Activated T-helper 1 cell treated with anti-CD3 and anti-CD28 coated beads, Interleukin-12 subunit alpha, Interleukin-12 subunit beta, Interleukin-2, Interleukin-4 antibody, amounts not matched to agents 30 ng/mL and 10 ng/mL and 1 ng/mL, durations not matched to agents 14 hours and 24 hours and 36 hours (primary cell): ENCODE measurements at regions not wholly inside any gene's neighbourhood (a gene's known extent, or its start where the extent isn't known, plus 50 kb on each side); places are given as distances from the start of the nearest gene placed in this dataset.

Experiments used
- DNase-seq: peaks from one replicate; pipeline ENCODE4 v3.0.0; 2021; ENCODE audit warnings: low spot score
- H3K27ac Mint-ChIP-seq: one replicate; pipeline ENCODE4 v1.8.0; 2021; ENCODE audit warnings: mild to moderate bottlenecking, mixed read lengths
- H3K27me3 Mint-ChIP-seq: one replicate; pipeline ENCODE4 v1.8.0; 2022; ENCODE audit warnings: mild to moderate bottlenecking, moderate library complexity, mixed read lengths; ENCODE audit not compliant: insufficient read depth
- H3K36me3 Mint-ChIP-seq: one replicate; pipeline ENCODE4 v1.8.0; 2021; ENCODE audit warnings: low read depth, mixed read lengths
- H3K4me1 Mint-ChIP-seq: one replicate; pipeline ENCODE4 v1.8.0; 2021; ENCODE audit warnings: low read depth, mixed read lengths
- H3K4me3 Mint-ChIP-seq: one replicate; pipeline ENCODE4 v1.8.0; 2021; ENCODE audit warnings: mild to moderate bottlenecking, moderate library complexity, mixed read lengths
- H3K9me3 Mint-ChIP-seq: one replicate; pipeline ENCODE4 v1.8.0; 2021; ENCODE audit warnings: mixed read lengths
- intact Hi-C: fragments of 100-400 bp; cut with micrococcal nuclease; formaldehyde crosslinking; loops from one replicate; pipeline ENCODE4 v1.15.1; 2024

- no peak overlapping the region for H3K27ac Mint-ChIP-seq
- H3K27me3 Mint-ChIP-seq, result peaks cover 3% of the 10 kb centered on the region
- H3K36me3 Mint-ChIP-seq, result no peaks in the 10 kb centered on the region
- H3K4me3 Mint-ChIP-seq, result no peak overlapping the region
- DNase-seq, result no peak
- peaks cover 40% of the 10 kb centered on the region for H3K4me1 Mint-ChIP-seq
- intact Hi-C loops, result no loop called here
- peaks cover 8% of the 10 kb centered on the region for H3K9me3 Mint-ChIP-seq
Observed at GRCh38 chr6:14783594-14783993, 462.3 kb upstream of the JARID2 start.

GRCh38 chr6:14784596-14785492 lies 461.0 kb upstream of the JARID2 start:
- H3K36me3 Mint-ChIP-seq, result peaks cover under 1% of the 10 kb centered on the region
- H3K27me3 Mint-ChIP-seq, result peaks cover 2% of the 10 kb centered on the region
- H3K4me1 Mint-ChIP-seq, result peaks cover 47% of the 10 kb centered on the region
- DNase-seq, result no peak
- peak overlapping the region; percentile 61 for H3K4me3 Mint-ChIP-seq
- H3K27ac Mint-ChIP-seq, result peak overlapping the region; percentile 81
- intact Hi-C loops, result loop anchor here (5.0 kb wide), 1 partner anchor 38 kb away; no protein-coding TSS in a partner anchor
- peaks cover 8% of the 10 kb centered on the region for H3K9me3 Mint-ChIP-seq

- H3K9me3 Mint-ChIP-seq, result peaks cover 8% of the 10 kb centered on the region
- no peak for DNase-seq
- H3K4me1 Mint-ChIP-seq, result peaks cover 50% of the 10 kb centered on the region
- H3K27ac Mint-ChIP-seq, result peak overlapping the region; percentile 81
- H3K27me3 Mint-ChIP-seq, result peaks cover 2% of the 10 kb centered on the region
- intact Hi-C loops, result loop anchor here (5.0 kb wide), 1 partner anchor 38 kb away; no protein-coding TSS in a partner anchor
- H3K4me3 Mint-ChIP-seq, result no peak overlapping the region
- H3K36me3 Mint-ChIP-seq, result peaks cover 2% of the 10 kb centered on the region
Observed at GRCh38 chr6:14785493-14785790, 460.4 kb upstream of the JARID2 start.

- peaks cover 8% of the 10 kb centered on the region for H3K9me3 Mint-ChIP-seq
- peaks cover 2% of the 10 kb centered on the region for H3K36me3 Mint-ChIP-seq
- peaks cover 50% of the 10 kb centered on the region for H3K4me1 Mint-ChIP-seq
- DNase-seq, result no peak
- H3K27ac Mint-ChIP-seq, result no peak overlapping the region
- H3K27me3 Mint-ChIP-seq, result peaks cover 2% of the 10 kb centered on the region
- no peak overlapping the region for H3K4me3 Mint-ChIP-seq
- intact Hi-C loops, result loop anchor here (5.0 kb wide), 1 partner anchor 39 kb away; no protein-coding TSS in a partner anchor
Observed at GRCh38 chr6:14786008-14786407, 459.9 kb upstream of the JARID2 start.

- H3K9me3 Mint-ChIP-seq, result peaks cover 8% of the 10 kb centered on the region
- H3K4me3 Mint-ChIP-seq, result no peak overlapping the region
- no peak for DNase-seq
- H3K27ac Mint-ChIP-seq, result no peak overlapping the region
- H3K27me3 Mint-ChIP-seq, result peaks cover 2% of the 10 kb centered on the region
- peaks cover 2% of the 10 kb centered on the region for H3K36me3 Mint-ChIP-seq
- peaks cover 52% of the 10 kb centered on the region for H3K4me1 Mint-ChIP-seq
- intact Hi-C loops, result loop anchor here (5.0 kb wide), 1 partner anchor 39 kb away; no protein-coding TSS in a partner anchor
Observed at GRCh38 chr6:14786455-14786854, 459.4 kb upstream of the JARID2 start.

GRCh38 chr6:14787250-14787649 lies 458.6 kb upstream of the JARID2 start:
- peaks cover 2% of the 10 kb centered on the region for H3K27me3 Mint-ChIP-seq
- peaks cover 8% of the 10 kb centered on the region for H3K9me3 Mint-ChIP-seq
- no peak overlapping the region for H3K27ac Mint-ChIP-seq
- DNase-seq, result no peak
- peaks cover 2% of the 10 kb centered on the region for H3K36me3 Mint-ChIP-seq
- no peak overlapping the region for H3K4me3 Mint-ChIP-seq
- intact Hi-C loops, result loop anchor here (5.0 kb wide), 1 partner anchor 40 kb away; no protein-coding TSS in a partner anchor
- peaks cover 48% of the 10 kb centered on the region for H3K4me1 Mint-ChIP-seq

GRCh38 chr6:14787677-14788076 lies 458.2 kb upstream of the JARID2 start:
- peaks cover 2% of the 10 kb centered on the region for H3K36me3 Mint-ChIP-seq
- no peak overlapping the region for H3K4me3 Mint-ChIP-seq
- peaks cover 5% of the 10 kb centered on the region for H3K9me3 Mint-ChIP-seq
- H3K4me1 Mint-ChIP-seq, result peaks cover 48% of the 10 kb centered on the region
- peaks cover 2% of the 10 kb centered on the region for H3K27me3 Mint-ChIP-seq
- no peak overlapping the region for H3K27ac Mint-ChIP-seq
- no peak for DNase-seq
- intact Hi-C loops, result loop anchor here (5.0 kb wide), 1 partner anchor 40 kb away; no protein-coding TSS in a partner anchor

- peaks cover 39% of the 10 kb centered on the region for H3K4me1 Mint-ChIP-seq
- no peaks in the 10 kb centered on the region for H3K9me3 Mint-ChIP-seq
- no peak overlapping the region for H3K27ac Mint-ChIP-seq
- intact Hi-C loops, result loop anchor here (5.0 kb wide), 1 partner anchor 43 kb away; no protein-coding TSS in a partner anchor
- H3K4me3 Mint-ChIP-seq, result no peak overlapping the region
- peaks cover 2% of the 10 kb centered on the region for H3K36me3 Mint-ChIP-seq
- H3K27me3 Mint-ChIP-seq, result peaks cover 2% of the 10 kb centered on the region
- DNase-seq, result no peak
Observed at GRCh38 chr6:14789996-14790395, 455.9 kb upstream of the JARID2 start.

GRCh38 chr6:14790976-14791375 lies 454.9 kb upstream of the JARID2 start:
- no peak for DNase-seq
- Mint-ChIP-seq H3K27me3 (peaks cover 2% of the 10 kb centered on the region), H3K4me1 (peaks cover 29% of the 10 kb centered on the region), H3K27ac (no peak overlapping the region), H3K36me3 (peaks cover 2% of the 10 kb centered on the region), H3K9me3 (no peaks in the 10 kb centered on the region), H3K4me3 (no peak overlapping the region)
- intact Hi-C loops, result no loop called here

- peaks cover 2% of the 10 kb centered on the region for H3K27me3 Mint-ChIP-seq
Observed at GRCh38 chr6:14791526-14791925, 454.3 kb upstream of the JARID2 start.

GRCh38 chr6:14792118-14792955 lies 453.5 kb upstream of the JARID2 start:
- Mint-ChIP-seq H3K9me3 (no peaks in the 10 kb centered on the region), H3K4me3 (no peak overlapping the region), H3K4me1 (peaks cover 16% of the 10 kb centered on the region), H3K36me3 (peaks cover 2% of the 10 kb centered on the region), H3K27me3 (no peaks in the 10 kb centered on the region), H3K27ac (no peak overlapping the region)
- intact Hi-C loops, result no loop called here
- no peak for DNase-seq

More at GRCh38 chr6:14791526-14791925, 454.3 kb upstream of the JARID2 start:
- Mint-ChIP-seq H3K4me1 (peaks cover 24% of the 10 kb centered on the region), H3K4me3 (no peak overlapping the region), H3K9me3 (no peaks in the 10 kb centered on the region), H3K27ac (no peak overlapping the region), H3K36me3 (peaks cover 2% of the 10 kb centered on the region)
- no peak for DNase-seq
- intact Hi-C loops, result no loop called here

- no peak for DNase-seq
- Mint-ChIP-seq H3K36me3 (no peaks in the 10 kb centered on the region), H3K4me3 (no peak overlapping the region), H3K9me3 (no peaks in the 10 kb centered on the region), H3K4me1 (peaks cover 17% of the 10 kb centered on the region), H3K27me3 (peaks cover 3% of the 10 kb centered on the region), H3K27ac (no peak overlapping the region)
- intact Hi-C loops, result no loop called here
Observed at GRCh38 chr6:14795451-14795850, 450.4 kb upstream of the JARID2 start.
